Hematopoietic multipotent progenitor cell treated with erythropoietin and hydrocortisone succinate and interleukin-3 and kit ligand, for 17 days (in vitro differentiated cells): ENCODE measurements at regions not wholly inside any gene's neighbourhood (a gene's known extent, or its start where the extent isn't known, plus 50 kb on each side); places are given as distances from the start of the nearest gene placed in this dataset.

Experiments
- DNase-seq: peaks from one replicate; pipeline ENCODE4 v3.0.0-alpha.2; 2015; ENCODE audit warnings: low spot score

GRCh38 chr2:234306426-234307173 lies 190.3 kb downstream of the ARL4C start:
- no peak for DNase-seq

GRCh38 chr2:234305846-234306245 lies 191.0 kb downstream of the ARL4C start:
- no peak for DNase-seq

DNA sequence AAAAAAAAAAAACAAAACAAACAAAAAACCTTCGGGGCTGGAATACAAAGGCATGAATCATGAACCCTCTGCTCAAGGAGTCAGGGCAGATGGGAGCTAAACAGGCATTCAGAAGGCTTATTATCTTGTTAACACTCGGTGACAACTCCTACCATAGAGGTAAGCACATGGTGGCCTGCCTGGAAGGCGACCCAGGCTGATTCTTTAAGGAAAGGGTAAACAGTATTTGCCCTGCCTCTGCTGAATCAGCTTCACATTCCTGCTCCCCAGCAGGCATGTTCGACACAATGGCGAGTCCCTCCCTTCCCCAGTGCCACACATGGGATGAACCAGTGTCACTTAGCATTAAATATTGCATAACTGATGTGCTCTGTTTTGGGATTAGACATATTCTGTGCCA lies 191.9 kb downstream of the ARL4C start:
- no peak for DNase-seq

- no peak for DNase-seq
These were observed 194.3 kb downstream of the ARL4C start for GRCh38 chr2:234302664-234302991.

GRCh38 chr2:234300932-234301823 lies 195.7 kb downstream of the ARL4C start:
- DNase-seq = no peak

DNA sequence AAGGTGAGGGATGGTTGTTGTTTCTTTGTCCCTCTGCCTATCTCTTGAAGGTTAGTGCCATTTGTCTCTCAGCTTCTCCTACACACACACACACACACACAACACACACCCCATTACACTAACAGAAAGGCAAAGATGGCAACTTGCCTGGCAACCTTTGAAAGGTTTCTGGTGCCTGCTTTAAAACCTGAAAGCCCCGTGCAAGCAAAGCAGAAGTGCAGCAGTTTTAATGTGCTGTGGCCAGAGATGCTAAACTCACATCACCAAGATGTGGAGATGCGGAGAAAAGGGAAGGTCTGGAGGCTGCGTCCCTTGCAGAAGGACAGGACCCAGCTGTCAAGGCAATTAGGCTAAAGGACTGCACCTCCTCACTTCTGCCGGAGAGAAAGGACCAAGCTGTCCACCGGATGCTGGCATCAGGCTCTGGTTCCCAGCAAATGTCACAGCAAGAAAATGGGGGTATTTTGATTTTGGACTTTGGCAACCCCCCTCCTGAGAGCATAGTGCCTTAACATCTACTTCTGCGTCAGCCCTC lies 196.4 kb downstream of the ARL4C start:
- DNase-seq = no peak

DNA sequence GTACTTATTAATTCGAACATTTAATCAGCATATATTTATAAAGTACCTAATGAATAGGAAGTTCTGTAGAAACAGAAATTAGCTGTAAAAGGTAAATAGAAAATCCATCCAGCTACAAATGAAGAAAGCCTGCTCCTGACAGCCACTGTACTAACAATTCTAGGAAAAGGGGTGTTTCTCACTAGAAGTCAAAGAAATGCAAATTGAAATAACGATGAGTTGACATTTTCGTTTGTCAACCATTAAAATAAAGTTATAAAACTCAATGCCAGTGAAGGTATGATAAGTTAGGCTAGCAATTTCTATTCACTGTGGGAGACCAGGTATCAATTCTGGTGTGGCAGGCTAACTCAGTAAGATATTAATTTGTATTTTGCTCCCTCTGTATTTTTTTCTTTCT lies 198.0 kb downstream of the ARL4C start:
- DNase-seq = no peak

DNA sequence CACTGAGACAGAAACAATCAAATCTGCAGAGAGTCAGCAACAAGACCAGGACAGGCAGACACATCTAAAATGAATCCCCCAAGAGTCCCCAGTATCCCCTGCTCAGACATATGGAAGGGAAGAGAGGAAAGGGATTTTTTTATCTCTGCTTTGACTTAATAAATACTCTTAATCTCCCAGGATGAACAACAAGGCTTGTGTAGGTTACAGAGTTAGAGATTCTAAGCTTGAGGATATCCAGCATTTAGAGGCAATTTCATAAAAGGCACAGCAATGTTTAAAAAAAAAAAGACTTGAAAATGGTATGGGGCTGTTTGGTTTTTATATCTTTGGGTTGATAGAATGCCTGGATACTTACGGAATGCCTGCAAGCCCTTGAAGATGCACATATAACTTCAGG lies 199.9 kb downstream of the ARL4C start:
- no peak for DNase-seq

DNA sequence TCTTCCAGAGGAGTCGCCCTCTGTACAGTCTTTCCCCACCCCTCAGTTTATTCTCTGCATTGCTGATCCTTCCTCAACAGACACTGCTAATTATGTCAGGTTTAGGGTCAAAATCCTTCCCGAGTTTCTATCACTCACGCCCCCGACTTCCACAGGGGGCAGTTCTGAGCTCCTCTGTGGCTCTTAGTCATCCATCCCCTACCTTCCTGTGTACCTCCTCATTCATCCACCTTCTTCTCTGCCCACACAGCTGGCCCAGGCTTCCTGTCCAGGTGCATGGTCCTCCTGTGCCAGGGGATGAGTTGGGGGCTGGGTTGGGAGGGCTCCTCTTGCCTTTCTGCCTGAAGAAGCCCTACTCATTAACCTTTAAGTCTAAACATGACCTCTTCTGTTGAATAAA lies 202.9 kb downstream of the ARL4C start:
- no peak for DNase-seq

- DNase-seq = no peak
These were observed 204.0 kb downstream of the ARL4C start for GRCh38 chr2:234292962-234293243.

GRCh38 chr2:234292205-234292961 lies 204.5 kb downstream of the ARL4C start:
- no peak for DNase-seq

DNA sequence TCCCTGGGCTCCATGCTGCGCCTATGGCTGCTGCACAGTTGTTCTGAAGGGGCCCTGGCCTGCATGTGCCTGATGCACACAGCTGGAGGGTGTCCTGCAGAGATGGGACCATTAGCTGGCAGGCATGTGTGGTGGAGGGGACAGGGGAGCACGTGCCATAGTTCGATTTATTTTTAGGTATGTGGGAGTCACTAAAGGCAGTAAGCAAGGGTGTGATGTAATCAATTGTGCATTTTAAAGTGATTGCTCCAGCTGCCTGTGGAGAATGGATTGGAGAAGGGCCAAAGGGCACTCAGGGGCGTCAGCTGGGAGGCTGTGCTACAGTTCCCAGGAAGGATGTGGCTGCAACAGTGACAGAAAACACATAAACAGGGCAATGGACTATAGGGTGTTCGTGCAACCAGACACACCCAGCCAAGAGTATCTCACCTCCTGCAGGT lies 205.1 kb downstream of the ARL4C start:
- DNase-seq = no peak

GRCh38 chr2:234290671-234291070 lies 206.2 kb downstream of the ARL4C start:
- DNase-seq = no peak

GRCh38 chr2:234289834-234290590 lies 206.9 kb downstream of the ARL4C start:
- no peak for DNase-seq

DNA sequence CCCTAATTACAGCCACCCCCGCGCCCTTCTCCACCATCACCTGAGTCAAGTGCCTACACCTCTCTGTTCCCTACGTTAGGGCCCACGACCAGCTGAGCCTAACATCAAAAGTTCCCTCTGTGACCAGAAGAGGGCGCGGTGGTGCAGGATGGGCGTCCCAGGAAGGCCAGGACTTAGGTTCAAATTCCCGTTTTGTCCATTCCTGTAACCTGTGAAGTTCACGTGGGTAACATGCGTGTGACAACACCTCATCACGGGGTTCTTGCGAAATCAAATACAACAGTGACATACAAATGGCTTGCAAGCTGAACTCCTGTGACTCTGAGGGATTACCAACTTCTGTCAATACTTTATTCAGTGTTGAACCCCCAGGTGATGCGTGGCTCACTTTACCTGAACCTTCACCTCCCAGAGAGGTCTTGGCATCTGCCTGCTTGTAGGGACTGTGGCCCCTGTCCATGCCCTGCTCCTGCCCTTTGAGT lies 207.9 kb downstream of the ARL4C start:
- peak; percentile 37 for DNase-seq

GRCh38 chr2:234287650-234288049 lies 209.2 kb downstream of the ARL4C start:
- DNase-seq = no peak

DNA sequence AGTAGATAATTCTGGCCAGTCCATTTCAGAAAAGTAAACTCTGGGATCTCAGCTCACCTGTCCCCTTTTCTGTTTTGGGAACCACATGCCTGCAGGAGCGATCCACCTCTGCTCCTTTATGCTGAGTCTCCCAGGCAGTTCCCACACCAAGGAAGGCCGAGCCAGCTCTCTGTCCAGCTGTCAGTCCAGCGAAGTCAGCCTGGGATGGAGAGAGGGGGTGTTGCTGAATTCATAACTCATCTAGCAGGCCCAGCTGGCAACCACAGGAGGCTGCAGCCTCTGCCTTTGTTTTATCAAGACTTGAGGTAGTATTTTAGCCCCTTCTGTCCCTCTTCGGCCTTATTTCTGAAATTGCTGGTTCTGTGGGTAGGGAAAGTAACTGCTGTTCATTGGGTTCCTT lies 209.9 kb downstream of the ARL4C start:
- DNase-seq = no peak

DNA sequence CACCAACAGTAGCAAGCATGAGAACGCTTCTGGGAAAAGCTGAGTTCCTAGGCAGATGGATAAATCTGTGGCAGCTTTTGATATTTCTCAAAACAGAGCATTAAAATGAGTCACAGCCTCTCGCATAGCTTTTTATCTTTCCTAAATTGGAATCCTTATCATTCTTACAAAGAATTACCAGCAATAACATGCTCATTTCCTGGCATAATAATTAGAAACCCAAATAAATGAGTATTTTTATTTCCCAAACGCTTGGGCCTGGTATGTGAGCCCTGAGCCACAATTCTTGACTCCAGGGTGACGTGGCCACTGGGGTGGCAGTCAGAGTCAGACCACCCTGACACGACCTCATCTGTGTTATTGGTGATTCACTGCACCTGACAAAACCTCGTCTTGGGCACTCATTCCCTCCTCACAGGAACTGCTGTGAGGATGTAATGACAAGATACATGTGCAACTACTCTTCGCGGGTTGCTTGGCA lies 210.7 kb downstream of the ARL4C start:
- DNase-seq = no peak

DNA sequence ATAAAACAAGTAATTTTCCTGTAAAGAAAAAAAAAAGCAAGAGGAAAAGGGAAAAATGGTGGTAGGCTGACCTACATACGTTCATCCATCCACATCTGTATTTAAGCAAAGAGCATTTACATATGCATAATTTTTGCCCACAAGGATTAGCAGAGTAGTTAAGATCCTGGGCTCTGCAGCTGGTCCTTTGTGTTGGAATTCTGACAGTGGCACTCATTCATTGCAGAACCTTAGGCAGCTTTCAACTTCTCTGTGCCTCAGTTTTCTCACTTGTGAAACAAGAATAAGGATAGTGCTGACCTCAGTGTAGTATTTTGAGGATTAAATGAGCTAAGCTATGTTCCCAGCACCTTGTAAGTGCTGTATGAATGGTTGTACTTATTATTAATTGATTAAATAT lies 211.3 kb downstream of the ARL4C start:
- no peak for DNase-seq

GRCh38 chr2:234279637-234280036 lies 217.2 kb downstream of the ARL4C start:
- no peak for DNase-seq

GRCh38 chr2:234278556-234279255 lies 218.2 kb downstream of the ARL4C start:
- no peak for DNase-seq
